HEK293 (cell line): ENCODE measurements at regions not wholly inside any gene's neighbourhood (a gene's known extent, or its start where the extent isn't known, plus 50 kb on each side); places are given as distances from the start of the nearest gene placed in this dataset.
"Not testable (repeated sequence)": the region's sequence is repeated elsewhere in the genome, so short reads cannot be mapped to it uniquely, and the experiment has no call there.

Experiments used
- CTCF ChIA-PET: fragments of 350-600 bp; formaldehyde crosslinking; extraction: SDS; loops from one replicate; lab custom pipeline; 2021; ENCODE audit warnings: antibody characterized with exemption; lab: Yijun Ruan, JAX
- POLR2A ChIA-PET: fragments of 300-600 bp; formaldehyde crosslinking; extraction: SDS; loops from one replicate; lab custom pipeline; 2020; ENCODE audit warnings: antibody characterized with exemption, inconsistent platforms; lab: Yijun Ruan, JAX
- H3K27ac ChIP-seq: fragments of 200-500 bp; sonication (Bioruptor generic); 2 replicates; pipeline ENCODE4 v1.5.1; 2014; ENCODE audit warnings: low read depth, low read length, control low read depth, inconsistent platforms; ENCODE audit errors: extremely low read depth
- H3K36me3 ChIP-seq, 2 experiments: fragments of 200-500 bp in 1 of 2; sonication (Bioruptor generic) in 1 of 2; 1 replicate in 1 of 2; 2 replicates in 1 of 2; pipeline ENCODE4 v1.5.1; 2014 to 2017; ENCODE audit warnings: inconsistent platforms in 2 of 2, low read length in 2 of 2; ENCODE audit not compliant: control insufficient read depth in 2 of 2, insufficient read depth in 1 of 2
- H3K4me1 ChIP-seq: fragments of 200-500 bp; sonication (Bioruptor generic); 2 replicates; pipeline ENCODE4 v1.5.1; 2014; ENCODE audit warnings: mild to moderate bottlenecking, low read length, inconsistent platforms; ENCODE audit not compliant: control insufficient read depth, insufficient read depth
- H3K4me3 ChIP-seq: 2 replicates; pipeline ENCODE4 v1.5.1; 2011; ENCODE audit warnings: low read depth, mild to moderate bottlenecking, control low read depth, low read length, moderate library complexity
- H3K9me3 ChIP-seq: fragments of 200-500 bp; sonication (Bioruptor generic); 2 replicates; pipeline ENCODE4 v1.5.1; 2014; ENCODE audit warnings: low read depth, low read length, inconsistent platforms; ENCODE audit not compliant: control insufficient read depth, insufficient read depth
- GLI4 ChIP-seq: fragments of 450-650 bp; formaldehyde crosslinking; IDR thresholded peaks from 2 replicates; pipeline ENCODE4 v1.5.1; 2016; ENCODE audit warnings: missing biosample characterization, missing genetic modification characterization
- ZBTB17 ChIP-seq: fragments of 450-650 bp; formaldehyde crosslinking; IDR thresholded peaks from 2 replicates; pipeline ENCODE4 v1.5.1; 2016; ENCODE audit warnings: missing biosample characterization, missing genetic modification characterization
- ZIC2 ChIP-seq: fragments of 450-650 bp; formaldehyde crosslinking; IDR thresholded peaks from 2 replicates; pipeline ENCODE4 v1.5.1; 2016; ENCODE audit warnings: missing biosample characterization, missing genetic modification characterization
- ZNF174 ChIP-seq: fragments of 450-650 bp; formaldehyde crosslinking; IDR thresholded peaks from 2 replicates; pipeline ENCODE4 v1.5.0; 2017; ENCODE audit warnings: missing biosample characterization, mild to moderate bottlenecking, missing genetic modification characterization
- ZNF184 ChIP-seq: fragments of 450-650 bp; IDR thresholded peaks from 2 replicates; pipeline ENCODE4 v1.5.1; 2018; ENCODE audit warnings: missing biosample characterization, mild to moderate bottlenecking, missing genetic modification characterization
- ZNF423 ChIP-seq: fragments of 450-650 bp; formaldehyde crosslinking; IDR thresholded peaks from 2 replicates; pipeline ENCODE4 v1.5.1; 2016; ENCODE audit warnings: missing biosample characterization, missing genetic modification characterization
- ZNF623 ChIP-seq: fragments of 450-650 bp; formaldehyde crosslinking; IDR thresholded peaks from 2 replicates; pipeline ENCODE4 v1.5.1; 2016; ENCODE audit warnings: missing biosample characterization, missing genetic modification characterization
- ZNF624 ChIP-seq: fragments of 450-650 bp; formaldehyde crosslinking; IDR thresholded peaks from 2 replicates; pipeline ENCODE4 v1.5.1; 2017; ENCODE audit warnings: missing biosample characterization, missing genetic modification characterization
- TF ChIP-seq, protein P1 (sequence below): fragments of 450-650 bp; formaldehyde crosslinking; IDR thresholded peaks from 2 replicates; pipeline ENCODE4 v1.5.1; 2016; ENCODE audit warnings: missing biosample characterization, missing genetic modification characterization
- TF ChIP-seq, protein P2 (sequence below): fragments of 450-650 bp; formaldehyde crosslinking; IDR thresholded peaks from 2 replicates; pipeline ENCODE4 v1.5.1; 2016; ENCODE audit warnings: missing biosample characterization, missing genetic modification characterization
- TF ChIP-seq, protein P3 (sequence below): fragments of 450-650 bp; formaldehyde crosslinking; IDR thresholded peaks from 2 replicates; pipeline ENCODE4 v1.5.1; 2016; ENCODE audit warnings: missing biosample characterization, missing genetic modification characterization

DNA sequence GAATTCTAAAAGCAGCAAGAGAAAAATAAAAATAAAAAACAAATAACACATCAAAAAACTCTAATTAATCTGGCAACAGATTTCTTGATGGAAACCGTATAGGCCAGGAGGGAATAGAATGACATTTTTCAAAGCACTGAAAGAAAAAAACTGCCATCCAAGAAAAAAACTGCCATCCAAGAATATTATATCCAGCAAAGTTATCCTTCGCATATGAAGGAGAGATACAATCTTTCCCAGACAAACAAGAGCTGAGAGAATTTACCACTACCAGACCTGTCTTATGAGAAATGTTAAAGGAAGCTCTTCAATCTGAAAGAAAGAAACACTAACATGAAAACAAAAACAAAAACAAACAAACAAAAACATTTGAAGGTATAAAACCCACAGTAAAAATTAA lies 214.8 kb downstream of the EMP1 start (continued):
- TF ChIP-seq ZNF423 (tag by site-specific recombination) = no peak
- TF ChIP-seq ZNF174 (tag by site-specific recombination) = no peak
- no peak for TF ChIP-seq ZNF184 (tag by site-specific recombination)
- TF ChIP-seq ZNF624 (tag by site-specific recombination) = no peak

DNA sequence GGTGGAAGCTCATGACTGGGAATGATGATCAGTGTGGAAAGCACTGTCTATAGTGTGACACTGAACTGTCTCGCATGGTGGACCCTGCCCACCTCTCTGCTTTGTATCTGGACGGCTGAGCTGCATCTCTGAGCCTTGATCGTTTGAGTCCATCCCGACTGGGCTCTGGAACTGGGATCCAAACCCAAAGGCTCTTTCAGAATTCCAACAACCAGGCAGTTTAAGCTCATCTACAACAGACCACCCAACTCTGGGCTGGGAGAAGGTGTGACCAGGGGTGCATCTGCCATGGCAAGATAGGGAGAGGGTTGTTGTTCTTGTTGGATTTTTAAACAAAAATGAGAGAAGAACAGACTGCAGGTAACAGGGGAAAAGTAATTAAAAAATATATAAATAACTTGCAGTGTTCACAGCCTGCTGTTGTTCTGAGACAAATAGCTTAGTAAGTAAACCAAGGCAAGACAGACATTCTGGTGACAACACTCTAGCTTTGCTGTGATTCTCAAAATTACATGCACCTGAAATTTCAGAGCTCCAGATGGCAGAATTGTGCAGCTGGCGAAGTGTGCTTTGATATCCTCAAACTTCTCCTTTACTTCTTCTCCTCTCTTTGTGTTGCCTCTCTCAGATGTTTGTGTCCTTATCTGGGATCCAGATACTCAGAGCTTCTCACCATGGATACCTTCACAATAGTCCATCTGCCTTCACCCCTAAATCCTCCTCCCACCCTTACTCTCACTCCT lies 209.6 kb downstream of the EMP1 start:
- TF ChIP-seq, protein P1, sequence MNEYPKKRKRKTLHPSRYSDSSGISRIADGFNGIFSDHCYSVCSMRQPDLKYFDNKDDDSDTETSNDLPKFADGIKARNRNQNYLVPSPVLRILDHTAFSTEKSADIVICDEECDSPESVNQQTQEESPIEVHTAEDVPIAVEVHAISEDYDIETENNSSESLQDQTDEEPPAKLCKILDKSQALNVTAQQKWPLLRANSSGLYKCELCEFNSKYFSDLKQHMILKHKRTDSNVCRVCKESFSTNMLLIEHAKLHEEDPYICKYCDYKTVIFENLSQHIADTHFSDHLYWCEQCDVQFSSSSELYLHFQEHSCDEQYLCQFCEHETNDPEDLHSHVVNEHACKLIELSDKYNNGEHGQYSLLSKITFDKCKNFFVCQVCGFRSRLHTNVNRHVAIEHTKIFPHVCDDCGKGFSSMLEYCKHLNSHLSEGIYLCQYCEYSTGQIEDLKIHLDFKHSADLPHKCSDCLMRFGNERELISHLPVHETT = no peak
- TF ChIP-seq, protein P2, sequence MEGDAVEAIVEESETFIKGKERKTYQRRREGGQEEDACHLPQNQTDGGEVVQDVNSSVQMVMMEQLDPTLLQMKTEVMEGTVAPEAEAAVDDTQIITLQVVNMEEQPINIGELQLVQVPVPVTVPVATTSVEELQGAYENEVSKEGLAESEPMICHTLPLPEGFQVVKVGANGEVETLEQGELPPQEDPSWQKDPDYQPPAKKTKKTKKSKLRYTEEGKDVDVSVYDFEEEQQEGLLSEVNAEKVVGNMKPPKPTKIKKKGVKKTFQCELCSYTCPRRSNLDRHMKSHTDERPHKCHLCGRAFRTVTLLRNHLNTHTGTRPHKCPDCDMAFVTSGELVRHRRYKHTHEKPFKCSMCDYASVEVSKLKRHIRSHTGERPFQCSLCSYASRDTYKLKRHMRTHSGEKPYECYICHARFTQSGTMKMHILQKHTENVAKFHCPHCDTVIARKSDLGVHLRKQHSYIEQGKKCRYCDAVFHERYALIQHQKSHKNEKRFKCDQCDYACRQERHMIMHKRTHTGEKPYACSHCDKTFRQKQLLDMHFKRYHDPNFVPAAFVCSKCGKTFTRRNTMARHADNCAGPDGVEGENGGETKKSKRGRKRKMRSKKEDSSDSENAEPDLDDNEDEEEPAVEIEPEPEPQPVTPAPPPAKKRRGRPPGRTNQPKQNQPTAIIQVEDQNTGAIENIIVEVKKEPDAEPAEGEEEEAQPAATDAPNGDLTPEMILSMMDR (tag by site-specific recombination) = peak; percentile 26; the same call in 1 of the 2 replicates
- ChIA-PET POLR2A (no interaction called here), CTCF (interaction anchor here (1.0 to 1.8 kb wide), 3 partner anchors 128 to 255 kb away, joined by 5 to 10 read pairs (median 6); no protein-coding TSS in a partner anchor)
- Histone ChIP-seq H3K4me3 (no peak overlapping the region), H3K36me3 (no peaks in the 10 kb centered on the region), H3K27ac (no peak overlapping the region), H3K9me3 (no peaks in the 10 kb centered on the region), H3K4me1 (no peaks in the 10 kb centered on the region)

DNA sequence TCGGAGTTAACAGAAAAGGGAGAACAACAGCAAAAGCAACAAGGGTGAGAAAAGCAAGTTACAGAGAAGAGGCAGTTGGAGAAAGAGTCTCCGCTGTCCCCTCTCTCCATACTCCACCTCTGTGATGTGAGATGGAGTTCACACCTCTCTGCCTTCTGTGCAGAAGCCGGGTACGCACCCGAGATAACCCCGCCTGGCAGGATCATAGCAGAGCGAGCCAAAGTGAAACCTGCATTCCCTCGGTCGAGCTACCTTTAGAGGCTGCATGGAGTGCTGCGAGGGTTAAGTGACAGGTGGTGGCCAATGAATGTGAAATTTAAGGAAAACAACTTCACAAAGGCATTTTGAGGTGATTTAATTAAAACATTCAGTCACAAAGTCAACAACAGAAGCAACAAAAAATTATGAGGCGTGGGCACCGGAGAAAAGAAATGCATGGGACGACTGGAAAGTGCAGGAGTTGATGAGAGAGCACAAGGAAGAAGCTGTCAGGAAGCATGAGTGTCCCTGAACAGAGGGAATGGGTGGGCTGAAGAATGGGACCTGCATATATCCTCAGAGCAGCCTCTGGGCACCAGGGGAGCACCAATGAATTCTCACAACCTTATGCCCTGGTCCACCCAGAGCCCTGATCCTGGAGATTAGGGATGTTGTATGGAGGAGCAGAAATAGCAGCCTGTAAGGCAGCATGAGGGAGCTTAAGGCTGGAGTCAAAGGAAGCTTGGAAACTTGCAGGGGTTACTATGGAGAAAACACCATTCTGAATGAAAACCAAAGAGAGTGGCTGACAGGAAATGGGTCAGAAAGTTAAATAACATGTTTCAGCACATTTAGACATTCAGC lies 208.3 kb downstream of the EMP1 start:
- CTCF ChIA-PET = interaction anchor here (0.6 to 1.8 kb wide), 4 partner anchors 43 to 256 kb away, joined by 3 to 10 read pairs (median 6); no protein-coding TSS in a partner anchor
- TF ChIP-seq GLI4 (no peak), ZNF623 (tag by site-specific recombination) (no peak), ZBTB17 (tag by site-specific recombination) (peak; percentile 58), ZIC2 (no peak)
- Histone ChIP-seq H3K4me1 (no peaks in the 10 kb centered on the region), H3K4me3 (no peak overlapping the region), H3K9me3 (no peaks in the 10 kb centered on the region), H3K36me3 (no peaks in the 10 kb centered on the region), H3K27ac (no peak overlapping the region)
- POLR2A ChIA-PET = no interaction called here

DNA sequence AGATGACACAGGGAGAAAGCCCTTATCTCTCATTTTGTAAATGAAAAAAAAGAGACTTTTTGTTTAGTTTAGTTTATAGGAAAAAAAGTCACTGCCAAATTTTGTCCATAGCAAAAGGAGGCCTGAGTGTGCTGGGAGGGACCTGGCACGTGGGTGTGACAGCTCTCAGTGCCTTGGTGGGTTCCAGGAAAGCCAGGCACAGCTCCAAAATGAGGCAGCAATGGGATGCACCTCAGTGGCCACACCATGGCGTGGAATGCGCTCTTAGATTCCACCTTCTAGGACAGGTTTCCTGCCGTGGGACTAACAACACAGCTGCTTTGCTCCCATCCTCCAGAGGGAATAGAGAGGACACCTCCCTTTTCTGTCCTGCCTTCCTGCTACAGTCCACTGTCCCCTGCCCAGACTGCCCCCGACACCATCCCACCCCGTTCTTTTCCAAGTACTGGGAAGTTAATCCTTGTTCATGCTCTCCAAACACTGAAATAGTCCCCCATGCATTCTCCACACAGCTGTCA lies 207.6 kb downstream of the EMP1 start:
- Histone ChIP-seq H3K4me1 (no peaks in the 10 kb centered on the region), H3K36me3 (no peaks in the 10 kb centered on the region), H3K9me3 (no peaks in the 10 kb centered on the region), H3K4me3 (no peak overlapping the region), H3K27ac (no peak overlapping the region)
- CTCF ChIA-PET = no interaction called here
- TF ChIP-seq, protein P3, sequence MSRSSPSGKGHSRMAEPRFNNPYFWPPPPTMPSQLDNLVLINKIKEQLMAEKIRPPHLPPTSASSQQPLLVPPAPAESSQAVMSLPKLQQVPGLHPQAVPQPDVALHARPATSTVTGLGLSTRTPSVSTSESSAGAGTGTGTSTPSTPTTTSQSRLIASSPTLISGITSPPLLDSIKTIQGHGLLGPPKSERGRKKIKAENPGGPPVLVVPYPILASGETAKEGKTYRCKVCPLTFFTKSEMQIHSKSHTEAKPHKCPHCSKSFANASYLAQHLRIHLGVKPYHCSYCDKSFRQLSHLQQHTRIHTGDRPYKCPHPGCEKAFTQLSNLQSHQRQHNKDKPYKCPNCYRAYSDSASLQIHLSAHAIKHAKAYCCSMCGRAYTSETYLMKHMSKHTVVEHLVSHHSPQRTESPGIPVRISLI = no peak
- POLR2A ChIA-PET = no interaction called here

DNA sequence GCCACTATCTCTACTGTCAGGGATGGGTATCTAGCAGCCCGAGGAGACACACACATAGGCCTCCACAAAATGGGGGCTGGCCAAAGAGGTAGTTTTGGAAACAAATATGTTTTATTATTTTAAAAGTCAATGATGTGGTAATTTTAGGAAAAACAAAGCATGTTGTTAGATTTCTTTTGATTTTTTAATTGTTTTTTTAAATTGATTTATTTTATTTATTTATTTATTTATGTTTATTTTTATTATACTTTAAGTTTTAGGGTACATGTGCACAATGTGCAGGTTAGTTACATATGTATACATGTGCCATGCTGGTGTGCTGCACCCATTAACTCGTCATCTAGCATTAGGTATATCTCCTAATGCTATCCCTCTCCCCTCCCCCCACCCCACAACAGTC lies 194.8 kb downstream of the EMP1 start:
- H3K27ac ChIP-seq, POLR2A ChIA-PET, H3K4me3 ChIP-seq, H3K4me1 ChIP-seq, H3K9me3 ChIP-seq, CTCF ChIA-PET, H3K36me3 ChIP-seq: not testable (repeated sequence)
